NB4 (cell line): ENCODE measurements at regions not wholly inside any gene's neighbourhood (a gene's known extent, or its start where the extent isn't known, plus 50 kb on each side); places are given as distances from the start of the nearest gene placed in this dataset.

Experiments
- DNase-seq: peaks from one replicate; pipeline ENCODE4 v3.0.0; 2010; ENCODE audit warnings: low read depth
- H3K4me3 ChIP-seq: one replicate; pipeline ENCODE4 v1.5.1; 2011; ENCODE audit warnings: mild to moderate bottlenecking, low read depth, low read length, moderate library complexity
- CTCF ChIP-seq: IDR thresholded peaks from one replicate; pipeline ENCODE4 v1.5.1; 2012; ENCODE audit warnings: low read depth, low read length
- MAX ChIP-seq: IDR thresholded peaks from 2 replicates; pipeline ENCODE4 v1.6.1; 2011; ENCODE audit warnings: low read depth, low read length
- MYC ChIP-seq: IDR thresholded peaks from 2 replicates; pipeline ENCODE4 v1.6.1; 2011; ENCODE audit warnings: low read depth, low read length
- POLR2A ChIP-seq: IDR thresholded peaks from 2 replicates; pipeline ENCODE4 v1.6.1; 2011; ENCODE audit warnings: mild to moderate bottlenecking; ENCODE audit not compliant: insufficient read length; ENCODE audit errors: extremely low read depth

DNA sequence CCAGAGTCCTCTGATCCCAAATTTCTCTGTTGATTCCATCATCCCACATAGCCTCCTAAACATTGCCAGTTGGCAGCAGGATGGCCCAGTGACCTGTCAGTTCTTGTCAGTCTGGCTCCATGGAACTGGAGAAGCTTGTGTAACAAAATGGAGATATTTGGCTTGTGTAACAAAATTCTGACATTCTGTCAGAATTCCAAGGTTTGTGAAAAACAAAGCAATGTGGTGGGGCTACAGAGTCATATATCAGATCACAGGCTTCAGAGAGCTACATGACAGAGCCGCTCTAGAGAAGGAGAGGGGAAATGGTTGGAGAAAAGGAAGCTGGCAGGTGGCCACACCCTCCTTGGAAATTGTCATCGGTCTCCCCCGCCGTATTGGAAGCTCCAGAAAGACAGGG is 75.4 kb upstream of the MAN2A1 start:
- TF ChIP-seq POLR2A = no peak
- DNase-seq = no peak
- H3K4me3 ChIP-seq = no peak overlapping the region

GRCh38 chr5:109612278-109612905 is 77.3 kb upstream of the MAN2A1 start:
- DNase-seq = no peak
- no peak overlapping the region for H3K4me3 ChIP-seq
- TF ChIP-seq MYC (no peak), CTCF (no peak), POLR2A (no peak), MAX (no peak)

DNA sequence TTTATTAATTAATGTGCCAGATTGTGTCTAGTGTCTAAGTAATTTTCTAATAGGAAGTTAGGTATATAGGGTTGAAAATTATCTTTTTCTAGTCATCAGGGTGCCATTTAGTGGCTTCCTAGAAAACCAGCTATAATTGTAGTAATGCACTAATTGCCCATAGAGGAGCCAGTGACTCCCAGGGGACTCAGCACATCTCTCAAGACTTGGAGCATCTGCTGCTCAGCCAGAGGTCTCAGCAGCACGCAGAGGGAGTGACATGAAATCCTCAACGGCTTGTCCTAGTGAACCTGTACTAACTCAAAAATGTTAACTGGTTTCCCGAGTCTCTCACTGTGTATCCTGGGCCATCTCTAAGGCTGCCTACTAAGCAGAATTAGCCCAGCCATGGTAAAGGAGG is 78.2 kb upstream of the MAN2A1 start:
- H3K4me3 ChIP-seq = no peak overlapping the region
- TF ChIP-seq MYC (no peak), MAX (no peak), CTCF (no peak), POLR2A (no peak)
- DNase-seq = peak; percentile 6

DNA sequence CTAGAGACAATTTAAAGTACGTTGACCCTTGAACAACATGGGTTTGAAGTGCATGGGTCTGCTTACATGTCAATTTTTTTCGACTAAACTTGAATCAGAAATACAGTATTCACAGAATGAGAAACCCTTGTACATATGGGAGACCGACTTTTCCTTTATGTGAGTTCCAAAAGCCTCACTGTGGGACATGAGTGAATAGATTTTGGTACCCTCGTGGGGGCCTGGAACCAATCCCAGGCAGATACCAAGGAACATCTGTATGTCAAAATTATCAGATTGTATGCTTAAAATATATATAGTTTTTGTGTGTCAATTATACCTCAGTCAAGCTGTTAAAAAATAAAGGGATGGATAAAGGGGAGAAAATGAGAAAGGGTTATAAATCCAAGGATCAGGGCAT is 78.7 kb upstream of the MAN2A1 start:
- DNase-seq = no peak
- TF ChIP-seq CTCF = no peak
- H3K4me3 ChIP-seq = no peak overlapping the region

- TF ChIP-seq CTCF (no peak), MAX (no peak), MYC (no peak), POLR2A (no peak)
- no peak for DNase-seq
- H3K4me3 ChIP-seq = no peak overlapping the region
These were observed 79.1 kb upstream of the MAN2A1 start for GRCh38 chr5:109610581-109610980.

- DNase-seq = no peak
- TF ChIP-seq MYC = no peak
- H3K4me3 ChIP-seq = no peak overlapping the region
These were observed 84.5 kb upstream of the MAN2A1 start for GRCh38 chr5:109605207-109605730.

GRCh38 chr5:109604758-109605157 is 85.0 kb upstream of the MAN2A1 start:
- no peak overlapping the region for H3K4me3 ChIP-seq
- no peak for DNase-seq
- TF ChIP-seq MAX = no peak
- TF ChIP-seq CTCF = no peak
- no peak for TF ChIP-seq MYC
- no peak for TF ChIP-seq POLR2A
